Endodermal cell (in vitro differentiated cells): ENCODE measurements at regions not wholly inside any gene's neighbourhood (a gene's known extent, or its start where the extent isn't known, plus 50 kb on each side); places are given as distances from the start of the nearest gene placed in this dataset.

ENCODE experiments used
- DNase-seq: peaks from one replicate; pipeline ENCODE4 v3.0.0-alpha.2; 2017
- H3K27ac ChIP-seq: 2 replicates; pipeline ENCODE4 v1.5.1; 2013; ENCODE audit warnings: mild to moderate bottlenecking, low read depth, low read length, moderate library complexity
- H3K27me3 ChIP-seq: 2 replicates; pipeline ENCODE4 v1.6.1; 2013; ENCODE audit warnings: mild to moderate bottlenecking, low read length, moderate library complexity; ENCODE audit not compliant: insufficient read depth, control insufficient read depth, poor library complexity, severe bottlenecking
- H3K36me3 ChIP-seq: 2 replicates; pipeline ENCODE4 v1.7.0; 2013; ENCODE audit warnings: mild to moderate bottlenecking, low read length, moderate library complexity; ENCODE audit not compliant: control insufficient read depth, insufficient read depth
- H3K4me1 ChIP-seq: one replicate; pipeline ENCODE4 v1.7.0; 2013; ENCODE audit warnings: low read length; ENCODE audit not compliant: control insufficient read depth, insufficient read depth
- H3K4me3 ChIP-seq: 2 replicates; pipeline ENCODE4 v1.5.1; 2013; ENCODE audit warnings: mild to moderate bottlenecking, low read length, moderate library complexity
- H3K9ac ChIP-seq: 2 replicates; pipeline ENCODE4 v1.6.1; 2013; ENCODE audit warnings: mild to moderate bottlenecking, low read length, moderate library complexity; ENCODE audit not compliant: poor library complexity, severe bottlenecking; ENCODE audit errors: extremely low read depth
- H3K9me3 ChIP-seq: 2 replicates; pipeline ENCODE4 v1.6.1; 2013; ENCODE audit warnings: mild to moderate bottlenecking, low read length, moderate library complexity; ENCODE audit not compliant: control insufficient read depth
- H3K27ac Mint-ChIP-seq: 2 replicates; pipeline ENCODE4 v1.8.0; 2020; ENCODE audit warnings: mixed read lengths
- H3K27me3 Mint-ChIP-seq: 2 replicates; pipeline ENCODE4 v1.8.0; 2021; ENCODE audit warnings: mild to moderate bottlenecking, mixed read lengths; ENCODE audit not compliant: insufficient read depth
- H3K36me3 Mint-ChIP-seq: 2 replicates; pipeline ENCODE4 v1.8.0; 2020; ENCODE audit warnings: low read depth, mixed read lengths
- H3K4me1 Mint-ChIP-seq: 2 replicates; pipeline ENCODE4 v1.8.0; 2020; ENCODE audit warnings: mixed read lengths
- H3K4me3 Mint-ChIP-seq: 2 replicates; pipeline ENCODE4 v1.8.0; 2020; ENCODE audit warnings: mild to moderate bottlenecking, moderate library complexity, mixed read lengths
- H3K9me3 Mint-ChIP-seq: 2 replicates; pipeline ENCODE4 v1.8.0; 2020; ENCODE audit warnings: mild to moderate bottlenecking, mixed read lengths
- WGBS, 2 experiments: methylation state at CpG; one replicate each; pipeline versions ENCODE4 v1.1.5 to v1.1.7; 2013; ENCODE audit warnings: missing lambda C conversion rate in 2 of 2, mixed read lengths in 1 of 2; ENCODE audit not compliant: insufficient coverage in 1 of 2, insufficient read length in 1 of 2; 5-methylcytosine and 5-hydroxymethylcytosine counted together
- TF ChIP-seq, protein P1 (sequence below): fragments of 200-600 bp; sonication (generic); conservative IDR thresholded peaks from 2 replicates; pipeline ENCODE4 v1.5.0; 2021; ENCODE audit warnings: antibody characterized with exemption, mild to moderate bottlenecking

- no peak overlapping the region for H3K9ac ChIP-seq
- H3K4me1 ChIP-seq: no peaks in the 10 kb centered on the region
- TF ChIP-seq, protein P1, sequence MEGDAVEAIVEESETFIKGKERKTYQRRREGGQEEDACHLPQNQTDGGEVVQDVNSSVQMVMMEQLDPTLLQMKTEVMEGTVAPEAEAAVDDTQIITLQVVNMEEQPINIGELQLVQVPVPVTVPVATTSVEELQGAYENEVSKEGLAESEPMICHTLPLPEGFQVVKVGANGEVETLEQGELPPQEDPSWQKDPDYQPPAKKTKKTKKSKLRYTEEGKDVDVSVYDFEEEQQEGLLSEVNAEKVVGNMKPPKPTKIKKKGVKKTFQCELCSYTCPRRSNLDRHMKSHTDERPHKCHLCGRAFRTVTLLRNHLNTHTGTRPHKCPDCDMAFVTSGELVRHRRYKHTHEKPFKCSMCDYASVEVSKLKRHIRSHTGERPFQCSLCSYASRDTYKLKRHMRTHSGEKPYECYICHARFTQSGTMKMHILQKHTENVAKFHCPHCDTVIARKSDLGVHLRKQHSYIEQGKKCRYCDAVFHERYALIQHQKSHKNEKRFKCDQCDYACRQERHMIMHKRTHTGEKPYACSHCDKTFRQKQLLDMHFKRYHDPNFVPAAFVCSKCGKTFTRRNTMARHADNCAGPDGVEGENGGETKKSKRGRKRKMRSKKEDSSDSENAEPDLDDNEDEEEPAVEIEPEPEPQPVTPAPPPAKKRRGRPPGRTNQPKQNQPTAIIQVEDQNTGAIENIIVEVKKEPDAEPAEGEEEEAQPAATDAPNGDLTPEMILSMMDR: no peak
- DNase-seq: peak; percentile 8
- Mint-ChIP-seq H3K9me3 (no peaks in the 10 kb centered on the region), H3K27ac (no peak overlapping the region), H3K4me1 (peaks cover 14% of the 10 kb centered on the region), H3K27me3 (peaks cover 8% of the 10 kb centered on the region), H3K36me3 (no peaks in the 10 kb centered on the region), H3K4me3 (no peak overlapping the region)
- no peaks in the 10 kb centered on the region for H3K9me3 ChIP-seq
- no peaks in the 10 kb centered on the region for H3K36me3 ChIP-seq
- peak overlapping the region; percentile 61 for H3K27ac ChIP-seq
- WGBS, 2 experiments: 97% methylated on average over 4 of the region's 7 CpGs; no CpG with 5 or more reads in 1 of the 2 experiments
- H3K27me3 ChIP-seq: no peaks in the 10 kb centered on the region
- H3K4me3 ChIP-seq: no peak overlapping the region
Measured at GRCh38 chr22:48257685-48258055, 1495.2 kb downstream of the TBC1D22A start.

DNA sequence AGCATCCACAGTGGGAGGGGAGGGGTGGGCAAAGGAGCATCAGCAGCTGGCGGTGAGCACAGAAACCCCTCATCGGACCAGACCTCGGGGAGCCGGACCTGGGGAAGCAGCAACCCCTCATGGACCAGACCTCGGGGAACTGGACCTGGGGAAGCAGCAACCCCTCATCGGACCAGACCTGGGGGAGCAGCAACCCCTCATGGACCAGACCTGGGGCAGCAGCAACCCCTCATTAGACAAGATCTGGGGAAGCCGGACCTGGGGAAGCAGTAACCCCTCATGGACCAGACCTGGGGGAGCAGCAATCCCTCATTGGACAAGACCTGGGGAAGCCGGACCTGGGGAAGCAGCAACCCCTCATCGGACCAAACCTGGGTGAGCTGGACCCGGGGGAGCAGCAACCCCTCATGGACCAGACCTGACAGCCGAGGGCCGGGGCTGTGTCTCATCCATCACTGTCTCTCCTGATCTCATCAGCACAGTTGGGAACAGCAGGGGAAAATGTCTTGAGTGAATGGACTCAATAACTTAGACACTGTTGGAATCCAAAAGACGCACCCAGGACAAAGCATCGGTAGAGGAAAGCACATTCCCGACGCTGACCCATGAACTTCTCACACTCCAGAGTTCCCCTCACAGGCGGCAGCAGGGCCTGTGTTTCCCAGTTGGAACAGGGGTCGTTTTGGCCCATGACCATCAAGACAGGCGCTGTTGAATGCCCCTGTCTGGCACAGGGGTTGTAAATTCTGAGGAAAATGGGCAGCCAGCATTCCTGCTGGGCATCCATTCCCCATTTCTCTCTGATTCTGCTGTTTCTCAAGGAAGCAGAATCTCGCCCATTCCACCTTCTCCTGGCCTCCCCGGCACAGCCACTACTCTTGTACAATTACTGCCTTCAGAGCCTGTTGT, 1494.6 kb downstream of the TBC1D22A start:
- 86 to 89% methylated on average over 10 to 21 of the region's 21 CpGs for WGBS, 2 experiments
- no peaks in the 10 kb centered on the region for H3K4me1 ChIP-seq
- no peak overlapping the region for H3K9ac ChIP-seq
- no peaks in the 10 kb centered on the region for H3K9me3 ChIP-seq
- no peaks in the 10 kb centered on the region for H3K36me3 ChIP-seq
- TF ChIP-seq, protein P1: no peak
- Mint-ChIP-seq H3K4me3 (no peak overlapping the region), H3K27ac (no peak overlapping the region), H3K27me3 (peaks cover 8% of the 10 kb centered on the region), H3K4me1 (peaks cover 14% of the 10 kb centered on the region), H3K36me3 (no peaks in the 10 kb centered on the region), H3K9me3 (no peaks in the 10 kb centered on the region)
- no peaks in the 10 kb centered on the region for H3K27me3 ChIP-seq
- H3K27ac ChIP-seq: peak overlapping the region; percentile 61
- DNase-seq: peak; percentile 31
- H3K4me3 ChIP-seq: no peak overlapping the region

DNA sequence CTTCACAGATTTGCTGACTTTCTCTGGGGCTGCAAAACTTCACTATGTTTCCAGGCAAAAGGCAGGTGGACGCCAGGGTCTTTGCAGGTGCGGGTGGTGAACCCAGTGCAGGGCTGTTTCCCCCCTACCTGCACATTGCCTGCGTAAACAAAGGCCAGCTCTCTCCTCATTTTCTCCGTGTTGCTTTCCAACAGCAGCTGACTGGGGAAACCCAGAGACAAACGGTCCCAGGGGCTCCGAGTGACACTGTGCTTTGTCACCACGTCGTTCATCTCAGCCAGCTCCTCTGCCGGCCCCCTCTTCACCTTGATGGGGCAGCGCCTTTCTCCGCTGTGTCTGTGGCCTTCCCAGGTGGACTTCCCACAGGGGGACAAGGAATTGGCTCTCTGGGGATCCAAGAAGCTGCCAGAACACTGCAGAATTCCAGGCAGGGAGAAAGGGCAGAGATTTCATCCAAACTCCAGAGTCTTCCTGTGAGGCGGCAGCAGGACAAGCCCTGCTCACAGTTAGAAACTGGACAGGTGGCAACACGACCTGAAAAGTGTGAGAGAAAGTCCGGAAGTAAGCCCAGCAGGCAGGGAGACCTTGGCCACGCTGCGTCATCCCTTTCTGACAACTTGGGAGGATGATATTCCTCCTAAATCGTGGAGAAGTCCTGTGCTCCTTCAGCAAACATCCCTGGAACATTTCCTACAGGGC, 1493.7 kb downstream of the TBC1D22A start:
- 79 to 85% methylated on average over 16 to 17 of the region's 17 CpGs for WGBS, 2 experiments
- Histone ChIP-seq H3K36me3 (no peaks in the 10 kb centered on the region), H3K27me3 (no peaks in the 10 kb centered on the region), H3K9ac (no peak overlapping the region), H3K4me3 (no peak overlapping the region), H3K4me1 (no peaks in the 10 kb centered on the region), H3K9me3 (no peaks in the 10 kb centered on the region), H3K27ac (no peak overlapping the region)
- DNase-seq: peak; percentile 22
- Mint-ChIP-seq H3K9me3 (no peaks in the 10 kb centered on the region), H3K27me3 (peaks cover 14% of the 10 kb centered on the region), H3K4me1 (peaks cover 14% of the 10 kb centered on the region), H3K27ac (no peak overlapping the region), H3K36me3 (no peaks in the 10 kb centered on the region), H3K4me3 (no peak overlapping the region)
- TF ChIP-seq, protein P1: no peak
